SK-MEL-5 (cell line): ENCODE measurements at regions not wholly inside any gene's neighbourhood (a gene's known extent, or its start where the extent isn't known, plus 50 kb on each side); places are given as distances from the start of the nearest gene placed in this dataset.

Source experiments
- DNase-seq: peaks from one replicate; pipeline ENCODE4 v3.0.0-alpha.2; 2016; ENCODE audit warnings: low read depth, low spot score
- in situ Hi-C: cut with HindIII; loops from 2 replicates; pipeline ENCODE4 v1.10.0; 2016; ENCODE audit warnings: low sequenced_read_pairs, high pct_unique_total_duplicates, low pct_unique_long_range_greater_than_20kb

DNA sequence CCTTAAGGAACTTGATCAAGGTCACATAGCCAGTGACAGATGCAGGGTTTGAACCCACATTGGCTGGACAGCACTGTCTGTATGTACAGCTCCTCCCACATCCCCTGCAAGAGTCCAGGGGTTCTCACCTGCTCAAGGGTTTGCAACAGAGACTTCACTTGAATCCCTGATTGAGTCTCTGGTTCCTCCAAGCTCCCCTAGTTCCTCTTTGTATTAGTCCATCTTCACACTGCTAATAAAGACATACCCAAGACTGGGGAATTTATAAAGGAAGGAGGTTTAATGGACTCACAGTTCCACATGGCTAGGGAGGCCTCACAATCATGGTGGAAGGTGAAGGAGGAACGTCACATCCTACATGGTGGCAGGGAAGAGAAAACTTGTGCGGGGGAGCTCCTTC is 72.8 kb upstream of the CLDN10 start:
- DNase-seq, result no peak
- in situ Hi-C loops, result no loop called here

DNA sequence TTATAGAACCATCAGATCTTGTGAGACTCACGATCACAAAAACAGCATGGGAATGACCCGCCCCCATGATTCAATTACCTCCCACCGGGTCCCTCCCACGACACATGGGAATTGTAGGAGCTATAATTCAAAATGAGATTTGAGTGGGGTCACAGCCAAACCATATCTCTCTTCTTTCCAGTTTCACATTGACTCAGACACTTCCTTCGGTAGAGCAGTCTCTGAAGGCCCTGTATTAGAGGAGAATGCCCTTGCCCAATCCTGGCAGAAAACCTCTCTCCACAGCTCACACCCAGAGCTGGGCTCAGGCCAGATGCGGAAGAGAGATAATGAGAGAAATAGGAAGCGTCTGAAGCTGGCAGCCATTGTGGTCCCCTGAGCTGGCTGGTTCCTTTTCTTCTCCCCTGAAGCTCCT is 72.4 kb upstream of the CLDN10 start:
- in situ Hi-C loops, result no loop called here
- DNase-seq, result no peak

- in situ Hi-C loops, result no loop called here
- DNase-seq, result no peak
These were observed 71.4 kb upstream of the CLDN10 start for GRCh38 chr13:95480791-95481780.

GRCh38 chr13:95484052-95484451 is 68.5 kb upstream of the CLDN10 start:
- DNase-seq, result no peak
- in situ Hi-C loops, result no loop called here

DNA sequence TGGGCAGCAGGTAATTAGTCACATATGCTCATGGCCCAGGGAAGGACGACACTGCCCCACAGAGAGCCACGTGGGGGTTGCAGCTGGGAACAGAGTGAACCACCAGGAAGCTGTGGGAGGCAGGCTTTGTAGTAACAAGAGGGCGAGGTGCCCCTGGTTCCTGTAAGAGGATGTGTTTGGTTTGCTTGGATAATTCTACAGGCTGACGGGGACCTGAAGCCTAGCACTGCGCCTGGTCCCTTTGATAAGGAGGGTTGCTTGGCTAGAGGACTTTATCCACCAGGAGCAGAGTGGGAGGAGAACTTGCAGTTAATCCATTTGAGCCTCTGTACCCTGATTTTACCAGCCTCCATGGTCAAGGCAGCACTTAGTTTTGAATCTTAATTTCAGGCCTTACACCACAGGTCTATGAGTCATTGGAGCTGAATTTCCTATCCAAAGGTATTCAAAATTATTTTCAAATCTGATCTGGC is 67.4 kb upstream of the CLDN10 start:
- in situ Hi-C loops, result no loop called here
- peak; percentile 25 for DNase-seq

DNA sequence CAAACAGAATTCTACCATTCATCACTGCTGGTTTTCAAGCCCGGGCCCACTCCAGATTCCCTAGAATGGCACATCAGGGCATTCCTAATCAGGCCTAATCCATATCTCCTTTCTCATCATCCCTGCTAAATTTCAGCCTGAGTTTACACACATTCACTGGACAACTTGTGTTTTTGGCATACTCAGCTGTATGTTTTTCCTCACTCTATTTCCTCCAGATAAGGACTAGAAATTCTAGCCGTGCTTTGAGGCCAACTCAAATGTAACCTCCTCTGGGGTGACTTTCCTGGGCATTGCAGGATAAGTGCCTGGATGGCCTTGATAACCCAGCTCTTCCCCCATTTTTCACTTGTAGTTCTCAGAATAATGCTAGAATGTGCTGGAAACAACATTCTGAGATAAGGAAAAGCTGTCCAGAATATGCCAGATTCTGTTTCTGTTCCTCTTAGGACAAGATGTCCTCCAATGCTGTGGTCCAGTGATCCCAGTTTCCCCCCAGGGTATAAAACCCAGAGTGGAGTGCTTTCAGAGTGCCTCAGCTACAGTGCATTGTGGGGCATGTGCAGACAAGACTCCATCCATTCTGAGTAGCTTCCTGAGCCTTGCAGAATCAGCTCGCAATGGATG is 66.9 kb upstream of the CLDN10 start:
- DNase-seq, result no peak
- in situ Hi-C loops, result no loop called here

- in situ Hi-C loops, result no loop called here
- DNase-seq, result peak; percentile 46
These were observed 60.3 kb upstream of the CLDN10 start for GRCh38 chr13:95492044-95492801.

- in situ Hi-C loops, result no loop called here
- DNase-seq, result peak; percentile 81
These were observed 58.3 kb upstream of the CLDN10 start for GRCh38 chr13:95494082-95494681.

GRCh38 chr13:95496485-95496884 is 56.0 kb upstream of the CLDN10 start:
- in situ Hi-C loops, result no loop called here
- no peak for DNase-seq

- DNase-seq, result peak; percentile 21
- in situ Hi-C loops, result no loop called here
These were observed 55.1 kb upstream of the CLDN10 start for GRCh38 chr13:95497381-95497807.

GRCh38 chr13:95498886-95499285 is 53.6 kb upstream of the CLDN10 start:
- DNase-seq, result no peak
- in situ Hi-C loops, result no loop called here

DNA sequence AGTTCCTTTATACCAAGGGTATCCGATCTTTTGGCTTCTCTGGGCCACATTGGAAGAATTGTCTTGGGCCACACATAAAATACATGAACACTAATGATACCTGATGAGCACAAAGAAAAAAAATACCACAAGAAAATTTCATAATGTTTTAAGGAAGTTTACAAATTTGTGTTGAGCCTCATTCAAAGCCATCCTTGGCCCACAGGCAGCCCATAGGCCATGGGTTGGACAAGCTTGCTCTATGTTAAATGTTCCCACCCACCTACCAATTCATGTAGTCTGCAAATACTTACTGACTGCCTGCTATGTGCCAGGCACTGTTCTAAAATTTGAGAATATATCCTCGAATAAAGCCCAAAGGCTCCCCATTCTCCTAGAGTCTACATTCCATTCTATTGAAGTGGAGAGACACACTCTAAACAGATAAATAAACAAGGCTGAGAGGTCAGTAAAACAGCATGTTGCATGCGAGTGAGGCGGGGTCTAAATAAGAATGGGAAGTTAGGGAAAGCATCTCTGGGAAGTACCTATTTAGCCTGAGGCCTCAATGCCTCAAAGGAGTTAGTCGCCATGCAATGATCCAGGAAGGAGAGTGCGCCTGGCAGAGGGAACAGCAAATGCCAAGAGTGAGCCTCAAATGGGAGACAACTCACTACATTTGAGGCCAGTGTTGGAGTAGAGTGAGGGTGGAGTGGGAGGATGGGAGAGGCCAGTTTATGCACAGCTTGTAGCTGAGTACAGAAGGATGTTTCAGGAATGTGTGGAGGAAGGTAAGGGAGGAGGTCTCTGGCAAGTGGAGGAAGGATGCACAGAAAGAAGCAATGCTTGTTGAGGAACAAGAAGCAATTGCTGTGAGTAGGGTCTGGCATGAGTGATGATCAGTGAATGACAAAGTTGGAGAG is 52.5 kb upstream of the CLDN10 start:
- in situ Hi-C loops, result no loop called here
- no peak for DNase-seq

GRCh38 chr13:95502216-95502615 is 50.3 kb upstream of the CLDN10 start:
- no peak for DNase-seq
- in situ Hi-C loops, result no loop called here
